ENCODE measurements at regions not wholly inside any gene's neighbourhood (a gene's known extent, or its start where the extent isn't known, plus 50 kb on each side); places are given as distances from the start of the nearest gene placed in this dataset.

DNA sequence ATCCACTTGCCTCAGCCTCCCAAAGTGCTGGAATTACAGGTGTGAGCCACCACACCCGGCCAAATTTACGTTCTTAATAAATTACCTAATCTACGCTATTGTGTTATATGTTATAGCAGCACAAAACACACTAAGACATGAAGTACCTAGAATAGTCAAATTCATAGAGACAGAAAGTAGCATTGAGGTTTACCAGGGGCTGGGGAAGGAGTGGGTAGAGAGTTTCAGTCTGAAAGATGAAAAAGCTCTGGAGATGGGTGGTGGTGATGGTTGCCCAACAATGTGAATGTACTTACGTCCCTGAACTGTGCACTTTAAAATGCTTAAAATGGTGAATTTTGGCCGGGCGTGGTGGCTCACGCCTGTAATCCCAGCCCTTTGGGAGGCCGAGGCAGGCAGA is 65.7 kb upstream of the NUP50 start:
- TF ChIP-seq, protein P1, sequence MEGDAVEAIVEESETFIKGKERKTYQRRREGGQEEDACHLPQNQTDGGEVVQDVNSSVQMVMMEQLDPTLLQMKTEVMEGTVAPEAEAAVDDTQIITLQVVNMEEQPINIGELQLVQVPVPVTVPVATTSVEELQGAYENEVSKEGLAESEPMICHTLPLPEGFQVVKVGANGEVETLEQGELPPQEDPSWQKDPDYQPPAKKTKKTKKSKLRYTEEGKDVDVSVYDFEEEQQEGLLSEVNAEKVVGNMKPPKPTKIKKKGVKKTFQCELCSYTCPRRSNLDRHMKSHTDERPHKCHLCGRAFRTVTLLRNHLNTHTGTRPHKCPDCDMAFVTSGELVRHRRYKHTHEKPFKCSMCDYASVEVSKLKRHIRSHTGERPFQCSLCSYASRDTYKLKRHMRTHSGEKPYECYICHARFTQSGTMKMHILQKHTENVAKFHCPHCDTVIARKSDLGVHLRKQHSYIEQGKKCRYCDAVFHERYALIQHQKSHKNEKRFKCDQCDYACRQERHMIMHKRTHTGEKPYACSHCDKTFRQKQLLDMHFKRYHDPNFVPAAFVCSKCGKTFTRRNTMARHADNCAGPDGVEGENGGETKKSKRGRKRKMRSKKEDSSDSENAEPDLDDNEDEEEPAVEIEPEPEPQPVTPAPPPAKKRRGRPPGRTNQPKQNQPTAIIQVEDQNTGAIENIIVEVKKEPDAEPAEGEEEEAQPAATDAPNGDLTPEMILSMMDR (IDR thresholded peaks at IDR 0.05), result no peak
- TF ChIP-seq TEAD4 (CRISPR knock-in tag; IDR thresholded peaks at IDR 0.05) (no peak), JUN (CRISPR knock-in tag; IDR thresholded peaks at IDR 0.05) (no peak), NR3C1 (CRISPR knock-in tag; conservative IDR thresholded peaks at IDR 0.05; ENCODE audit: low read depth) (no peak), CREB1 (CRISPR knock-in tag; IDR thresholded peaks at IDR 0.05) (no peak)
- TF ChIP-seq, protein P2, sequence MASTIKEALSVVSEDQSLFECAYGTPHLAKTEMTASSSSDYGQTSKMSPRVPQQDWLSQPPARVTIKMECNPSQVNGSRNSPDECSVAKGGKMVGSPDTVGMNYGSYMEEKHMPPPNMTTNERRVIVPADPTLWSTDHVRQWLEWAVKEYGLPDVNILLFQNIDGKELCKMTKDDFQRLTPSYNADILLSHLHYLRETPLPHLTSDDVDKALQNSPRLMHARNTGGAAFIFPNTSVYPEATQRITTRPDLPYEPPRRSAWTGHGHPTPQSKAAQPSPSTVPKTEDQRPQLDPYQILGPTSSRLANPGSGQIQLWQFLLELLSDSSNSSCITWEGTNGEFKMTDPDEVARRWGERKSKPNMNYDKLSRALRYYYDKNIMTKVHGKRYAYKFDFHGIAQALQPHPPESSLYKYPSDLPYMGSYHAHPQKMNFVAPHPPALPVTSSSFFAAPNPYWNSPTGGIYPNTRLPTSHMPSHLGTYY (CRISPR knock-in tag; IDR thresholded peaks at IDR 0.05), result no peak
